NB4 (cell line): ENCODE measurements at regions not wholly inside any gene's neighbourhood (a gene's known extent, or its start where the extent isn't known, plus 50 kb on each side); places are given as distances from the start of the nearest gene placed in this dataset.

ENCODE experiments used
- DNase-seq: peaks from one replicate; pipeline ENCODE4 v3.0.0; 2010; ENCODE audit warnings: low read depth
- H3K4me3 ChIP-seq: one replicate; pipeline ENCODE4 v1.5.1; 2011; ENCODE audit warnings: mild to moderate bottlenecking, low read depth, low read length, moderate library complexity
- MYC ChIP-seq: IDR thresholded peaks from 2 replicates; pipeline ENCODE4 v1.6.1; 2011; ENCODE audit warnings: low read depth, low read length
- POLR2A ChIP-seq: IDR thresholded peaks from 2 replicates; pipeline ENCODE4 v1.6.1; 2011; ENCODE audit warnings: mild to moderate bottlenecking; ENCODE audit not compliant: insufficient read length; ENCODE audit errors: extremely low read depth
- TF ChIP-seq, protein P1 (sequence below): IDR thresholded peaks from 2 replicates; pipeline ENCODE4 v1.6.1; 2011; ENCODE audit warnings: low read depth, low read length
- TF ChIP-seq, protein P2 (sequence below): IDR thresholded peaks from one replicate; pipeline ENCODE4 v1.5.1; 2012; ENCODE audit warnings: low read depth, low read length

- no peak overlapping the region for H3K4me3 ChIP-seq
- no peak for DNase-seq
- TF ChIP-seq, protein P1, sequence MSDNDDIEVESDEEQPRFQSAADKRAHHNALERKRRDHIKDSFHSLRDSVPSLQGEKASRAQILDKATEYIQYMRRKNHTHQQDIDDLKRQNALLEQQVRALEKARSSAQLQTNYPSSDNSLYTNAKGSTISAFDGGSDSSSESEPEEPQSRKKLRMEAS: no peak
- TF ChIP-seq, protein P2, sequence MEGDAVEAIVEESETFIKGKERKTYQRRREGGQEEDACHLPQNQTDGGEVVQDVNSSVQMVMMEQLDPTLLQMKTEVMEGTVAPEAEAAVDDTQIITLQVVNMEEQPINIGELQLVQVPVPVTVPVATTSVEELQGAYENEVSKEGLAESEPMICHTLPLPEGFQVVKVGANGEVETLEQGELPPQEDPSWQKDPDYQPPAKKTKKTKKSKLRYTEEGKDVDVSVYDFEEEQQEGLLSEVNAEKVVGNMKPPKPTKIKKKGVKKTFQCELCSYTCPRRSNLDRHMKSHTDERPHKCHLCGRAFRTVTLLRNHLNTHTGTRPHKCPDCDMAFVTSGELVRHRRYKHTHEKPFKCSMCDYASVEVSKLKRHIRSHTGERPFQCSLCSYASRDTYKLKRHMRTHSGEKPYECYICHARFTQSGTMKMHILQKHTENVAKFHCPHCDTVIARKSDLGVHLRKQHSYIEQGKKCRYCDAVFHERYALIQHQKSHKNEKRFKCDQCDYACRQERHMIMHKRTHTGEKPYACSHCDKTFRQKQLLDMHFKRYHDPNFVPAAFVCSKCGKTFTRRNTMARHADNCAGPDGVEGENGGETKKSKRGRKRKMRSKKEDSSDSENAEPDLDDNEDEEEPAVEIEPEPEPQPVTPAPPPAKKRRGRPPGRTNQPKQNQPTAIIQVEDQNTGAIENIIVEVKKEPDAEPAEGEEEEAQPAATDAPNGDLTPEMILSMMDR: no peak
- TF ChIP-seq MYC: no peak
- no peak for TF ChIP-seq POLR2A
Measured at GRCh38 chr9:82206490-82206889, 217.9 kb downstream of the SPATA31D1 start.

- DNase-seq: no peak
- no peak overlapping the region for H3K4me3 ChIP-seq
- TF ChIP-seq POLR2A (no peak), MYC (no peak)
- TF ChIP-seq, protein P1: no peak
- TF ChIP-seq, protein P2: no peak
Measured at GRCh38 chr9:82206946-82207345, 218.4 kb downstream of the SPATA31D1 start.

- DNase-seq: no peak
- no peak overlapping the region for H3K4me3 ChIP-seq
- TF ChIP-seq, protein P1: no peak
- TF ChIP-seq MYC (no peak), POLR2A (no peak)
- TF ChIP-seq, protein P2: no peak
Measured at GRCh38 chr9:82208741-82209450, 220.3 kb downstream of the SPATA31D1 start.

- H3K4me3 ChIP-seq: no peak overlapping the region
- TF ChIP-seq MYC: no peak
- TF ChIP-seq, protein P1: no peak
- no peak for TF ChIP-seq POLR2A
- TF ChIP-seq, protein P2: no peak
- no peak for DNase-seq
Measured at GRCh38 chr9:82209797-82210470, 221.4 kb downstream of the SPATA31D1 start.

- TF ChIP-seq POLR2A: no peak
- TF ChIP-seq, protein P1: no peak
- TF ChIP-seq, protein P2: no peak
- no peak for TF ChIP-seq MYC
- no peak for DNase-seq
- no peak overlapping the region for H3K4me3 ChIP-seq
Measured at GRCh38 chr9:82212885-82213284, 224.3 kb downstream of the SPATA31D1 start.
